HG02571 (cell line): ENCODE measurements at regions not wholly inside any gene's neighbourhood (a gene's known extent, or its start where the extent isn't known, plus 50 kb on each side); places are given as distances from the start of the nearest gene placed in this dataset.

Experiments
- ATAC-seq: cut with Tn5 transposase; IDR thresholded peaks from one replicate; pipeline ENCODE4 v1.9.1; 2021; ENCODE audit warnings: mild to moderate bottlenecking, moderate library complexity; ENCODE audit not compliant: unreplicated experiment

DNA sequence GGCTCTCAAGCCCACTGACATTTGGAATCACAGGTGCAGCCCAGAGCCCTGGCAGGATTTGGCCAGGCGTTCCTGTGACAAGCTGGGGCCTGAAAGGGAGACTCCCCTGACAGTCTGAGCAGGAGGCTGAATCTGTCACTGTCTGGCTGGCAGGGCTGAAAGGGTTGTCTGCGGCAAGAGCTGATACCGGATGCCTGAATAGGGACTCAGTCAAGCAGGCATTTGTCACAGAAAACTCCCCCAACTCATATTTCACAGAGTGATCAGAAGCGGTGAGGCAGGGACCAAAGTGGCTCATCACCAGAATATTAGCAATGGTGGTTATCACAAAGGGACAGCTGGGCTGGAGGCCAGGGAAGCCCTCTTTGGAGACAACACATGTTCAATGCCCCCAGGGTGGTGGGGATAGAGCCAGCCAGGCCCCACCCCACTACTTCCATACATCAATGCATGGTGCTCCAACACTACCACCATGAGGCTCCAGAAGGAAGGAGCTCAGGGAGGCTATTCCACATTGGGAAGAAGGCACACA lies 295.5 kb downstream of the DTWD2 start:
- no peak for ATAC-seq

DNA sequence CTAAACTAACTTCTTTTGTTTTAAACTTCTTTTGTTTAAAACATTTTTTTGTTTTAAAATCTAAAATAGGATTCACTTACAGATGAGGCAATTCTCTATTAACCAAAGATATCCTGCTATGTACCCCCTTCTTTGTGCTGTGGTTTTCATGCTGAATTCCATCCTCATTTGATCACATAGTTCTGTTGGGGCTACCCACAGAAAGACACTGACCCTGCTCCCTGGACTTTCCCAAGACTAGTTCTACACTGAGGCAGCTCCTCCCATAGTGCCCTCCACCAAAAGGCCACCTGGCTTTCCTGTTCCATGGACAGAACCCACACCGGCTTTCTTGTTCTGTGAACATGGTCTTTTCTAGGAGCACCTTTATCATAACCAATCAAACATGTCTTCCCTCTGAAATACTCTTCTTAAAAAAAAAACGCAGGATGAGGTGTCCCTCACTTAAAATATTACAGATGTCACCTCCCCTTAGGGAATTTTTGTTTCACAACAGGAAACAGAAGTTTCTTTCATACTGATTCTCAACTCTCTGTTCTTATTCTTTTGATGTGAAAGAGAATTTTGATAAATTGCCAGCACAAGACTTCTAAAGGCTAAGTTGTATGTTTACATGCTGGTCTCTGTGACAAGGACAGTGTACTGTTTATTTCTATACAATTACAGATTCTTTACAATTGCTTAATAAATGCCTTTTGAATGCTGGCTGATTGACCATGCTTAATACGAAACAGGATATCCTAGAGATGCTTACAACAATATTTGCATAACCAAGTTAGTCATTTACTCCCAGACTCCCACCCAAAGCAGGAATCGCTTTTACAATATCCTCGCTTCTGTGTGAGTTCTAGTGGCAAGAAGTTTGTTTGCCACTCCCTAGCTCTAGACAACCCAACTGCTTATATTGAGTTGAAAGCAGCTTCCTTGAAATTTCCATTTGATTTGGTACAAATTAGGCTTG lies 300.4 kb downstream of the DTWD2 start:
- ATAC-seq: no peak

DNA sequence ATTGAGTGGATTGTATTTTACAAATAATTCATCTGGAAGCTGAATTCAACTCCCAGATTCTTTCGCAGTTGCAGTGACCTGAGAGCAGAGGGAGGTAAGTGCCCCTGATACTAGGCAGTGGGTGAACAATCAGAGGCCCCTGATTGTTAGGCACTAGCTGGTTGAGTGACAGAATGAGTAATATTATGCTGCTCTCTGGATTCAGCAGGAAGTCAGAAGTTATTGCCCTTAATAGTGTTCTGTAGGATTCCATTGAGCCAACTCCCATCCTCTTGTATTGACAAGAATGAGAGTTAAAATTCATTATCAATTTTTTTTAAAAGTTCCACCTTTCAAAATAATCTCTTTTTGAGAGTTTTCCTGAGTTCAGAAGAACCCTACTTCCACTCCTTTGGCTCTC lies 301.2 kb downstream of the DTWD2 start:
- ATAC-seq: no peak

DNA sequence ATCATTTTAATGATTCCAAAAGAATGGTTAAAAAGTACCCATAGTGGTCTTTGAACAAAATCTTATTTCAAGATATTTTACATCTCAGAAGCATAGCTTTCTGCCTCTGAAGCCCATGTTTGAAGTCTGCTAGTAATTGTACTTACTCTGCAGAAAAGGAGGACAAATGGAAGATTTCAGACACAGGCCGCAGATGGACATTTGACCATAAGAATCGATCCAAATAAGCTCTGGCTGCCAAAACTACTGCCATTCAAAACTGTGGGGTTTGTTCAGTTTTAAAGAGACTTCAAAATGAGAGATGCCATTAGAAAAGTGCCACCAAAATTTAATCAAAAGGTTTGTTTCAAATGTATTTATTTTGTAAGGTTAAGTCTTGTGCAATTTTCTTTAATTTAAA lies 306.7 kb downstream of the DTWD2 start:
- no peak for ATAC-seq

DNA sequence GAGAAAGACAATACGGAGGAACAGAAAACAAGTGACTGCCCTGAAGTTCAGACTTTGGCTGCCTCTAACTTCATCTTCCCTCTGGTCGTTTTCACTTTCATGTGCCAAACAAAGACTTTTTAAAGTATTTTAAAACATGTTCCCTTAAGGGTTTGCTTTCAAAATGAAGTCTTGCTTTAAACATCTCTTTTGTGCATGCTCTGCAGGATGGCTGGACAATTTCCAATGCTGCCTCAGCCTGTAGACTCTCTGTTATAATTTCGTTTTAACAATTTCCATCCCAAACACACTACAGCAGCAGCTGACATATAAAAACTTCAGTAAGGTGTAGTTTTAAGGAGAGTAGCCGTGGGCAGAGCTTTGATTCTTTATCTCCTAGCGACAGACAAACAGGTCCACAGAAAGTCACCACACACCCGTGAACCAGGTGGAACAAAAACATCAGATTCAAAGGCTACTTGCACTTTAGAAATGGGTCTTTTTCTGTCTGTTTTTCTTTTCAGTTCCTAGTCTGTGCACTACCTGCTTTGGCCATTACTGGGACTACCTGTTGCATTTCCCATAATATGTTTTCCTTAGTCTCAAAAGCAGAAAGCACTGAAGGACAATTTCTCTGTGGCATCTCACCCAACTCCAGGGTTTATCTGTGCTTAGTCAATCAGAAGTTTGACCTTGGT lies 308.9 kb downstream of the DTWD2 start:
- no peak for ATAC-seq

DNA sequence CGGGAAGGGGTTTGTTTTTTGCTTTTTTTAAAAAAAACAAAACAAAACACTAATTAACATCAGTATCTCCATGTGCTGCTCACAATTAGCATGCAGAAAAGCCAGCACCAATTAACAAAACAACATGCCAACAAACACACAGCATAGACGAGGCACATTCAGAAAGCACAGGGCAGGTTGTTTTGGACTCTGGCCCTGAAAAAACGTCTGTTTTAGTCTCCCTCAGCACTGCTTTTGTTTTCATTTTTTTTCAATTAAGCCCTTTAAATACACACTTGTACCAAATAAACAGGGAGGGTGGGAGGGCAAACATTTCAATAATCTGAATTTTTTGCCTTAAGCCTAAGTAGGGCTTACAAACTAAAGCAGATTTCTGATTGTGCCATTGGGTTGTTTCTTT lies 309.6 kb downstream of the DTWD2 start:
- no peak for ATAC-seq

DNA sequence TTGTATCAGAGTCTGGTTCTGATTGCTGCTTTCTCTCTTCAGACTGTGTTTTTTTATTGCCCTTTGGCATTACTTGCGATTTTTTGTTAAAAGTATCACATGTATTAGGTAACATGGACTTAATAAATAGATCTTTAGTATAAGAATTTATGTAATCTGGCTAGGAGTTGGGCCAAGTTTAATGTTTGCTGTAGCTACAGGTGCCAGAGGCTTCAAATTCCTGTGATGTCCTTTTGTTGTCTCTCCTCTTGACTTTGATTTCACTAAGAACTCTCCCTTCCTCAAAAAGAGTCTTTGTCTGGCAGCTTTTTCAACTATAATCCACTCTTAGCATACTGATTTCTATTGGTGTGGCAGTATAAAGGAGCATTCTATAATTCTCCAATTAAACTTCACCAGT lies 313.1 kb downstream of the DTWD2 start:
- ATAC-seq: no peak

DNA sequence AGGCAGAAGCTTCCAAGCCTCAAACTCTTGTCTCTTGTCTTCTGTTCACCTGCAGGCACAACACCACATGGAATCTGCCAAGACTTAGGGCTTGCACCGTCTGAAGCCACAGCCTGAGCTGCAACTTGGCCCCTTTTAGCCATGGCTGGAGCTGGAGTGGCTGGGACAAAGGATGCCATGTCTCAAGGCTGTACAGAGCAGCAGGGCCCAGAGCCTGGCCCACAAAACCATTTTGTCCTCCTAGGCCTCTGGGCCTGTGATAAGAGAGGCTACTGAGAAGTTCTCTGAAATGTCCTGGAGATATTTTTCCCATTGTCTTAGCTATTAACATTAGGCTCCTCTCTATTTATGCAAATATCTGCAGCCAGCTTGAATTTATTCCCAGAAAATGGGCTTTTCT lies 330.8 kb downstream of the DTWD2 start:
- ATAC-seq: no peak

DNA sequence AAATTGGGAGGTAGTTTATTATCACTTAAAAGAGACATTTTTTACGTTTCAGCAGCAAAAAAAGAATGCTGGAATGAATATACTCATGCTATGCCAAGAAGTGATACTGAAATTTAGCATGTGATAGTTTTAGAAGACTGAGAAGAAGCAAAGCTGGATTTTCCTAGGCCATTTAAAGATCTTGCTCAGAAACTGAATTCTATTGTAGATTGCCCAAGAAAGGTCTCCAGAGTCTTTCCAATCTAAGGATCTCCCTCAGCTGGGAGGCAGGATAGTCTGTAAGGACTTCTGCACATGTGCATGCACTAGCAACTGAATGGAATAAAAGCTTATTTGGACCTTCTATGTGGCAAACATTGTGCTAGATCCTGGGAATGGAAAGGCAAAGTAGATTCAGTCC lies 334.5 kb downstream of the DTWD2 start:
- no peak for ATAC-seq

DNA sequence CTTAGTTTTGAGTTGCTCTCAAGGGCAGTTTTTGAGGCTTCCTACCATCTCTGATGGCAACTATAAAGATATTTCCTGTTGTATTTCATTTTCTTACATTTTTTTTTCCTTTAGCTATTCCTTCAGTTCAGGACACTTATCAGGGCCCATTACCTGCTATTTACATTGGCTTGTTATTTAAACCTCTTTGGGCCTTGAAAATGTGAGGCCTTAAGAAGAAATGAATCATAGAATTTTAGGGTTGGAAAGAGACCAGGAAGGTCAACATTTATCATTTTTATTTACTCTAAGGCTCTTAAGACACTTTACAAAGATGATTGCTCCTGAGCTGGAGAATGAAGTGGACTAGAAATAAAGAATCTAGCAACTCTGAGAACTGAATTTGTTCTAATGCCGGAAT lies 335.2 kb downstream of the DTWD2 start:
- ATAC-seq: no peak

DNA sequence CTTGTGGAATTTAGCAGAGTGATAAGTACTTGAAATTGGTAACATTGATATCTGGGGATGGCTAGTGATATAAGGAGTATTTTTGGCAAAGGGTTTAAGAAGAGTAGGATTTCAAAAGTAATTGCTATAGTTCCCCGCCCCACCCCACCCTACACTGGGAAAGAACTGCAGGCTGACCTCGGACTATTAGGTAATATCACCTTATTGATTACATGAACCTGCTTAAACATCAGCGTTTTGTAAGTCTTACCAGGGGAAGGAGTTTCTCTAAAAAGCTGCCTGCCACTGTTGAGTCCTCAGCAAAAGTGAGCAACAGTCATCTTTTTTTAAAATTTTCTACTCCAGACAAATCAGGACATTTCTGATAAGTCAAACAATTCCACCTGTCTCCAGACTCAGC lies 337.3 kb downstream of the DTWD2 start:
- no peak for ATAC-seq

DNA sequence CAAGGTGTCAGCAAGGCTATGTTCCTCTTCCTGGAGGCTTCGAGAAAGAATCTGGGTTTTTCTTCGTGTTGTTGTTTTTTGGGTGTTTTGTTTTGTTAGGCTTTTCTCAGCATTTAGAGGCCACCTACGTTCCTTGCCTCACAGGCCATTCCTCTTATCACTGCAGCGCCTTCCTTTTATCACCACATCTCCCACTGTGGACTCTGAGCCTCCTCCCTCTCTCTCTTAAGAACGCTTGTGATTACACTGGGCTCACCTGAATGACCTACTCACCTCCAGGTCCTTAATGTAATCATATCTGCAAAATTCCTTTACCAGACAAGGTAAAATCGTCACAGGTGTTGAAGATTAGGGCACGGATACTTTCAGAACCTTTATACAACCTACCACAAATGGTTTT lies 340.8 kb downstream of the DTWD2 start:
- ATAC-seq: no peak

DNA sequence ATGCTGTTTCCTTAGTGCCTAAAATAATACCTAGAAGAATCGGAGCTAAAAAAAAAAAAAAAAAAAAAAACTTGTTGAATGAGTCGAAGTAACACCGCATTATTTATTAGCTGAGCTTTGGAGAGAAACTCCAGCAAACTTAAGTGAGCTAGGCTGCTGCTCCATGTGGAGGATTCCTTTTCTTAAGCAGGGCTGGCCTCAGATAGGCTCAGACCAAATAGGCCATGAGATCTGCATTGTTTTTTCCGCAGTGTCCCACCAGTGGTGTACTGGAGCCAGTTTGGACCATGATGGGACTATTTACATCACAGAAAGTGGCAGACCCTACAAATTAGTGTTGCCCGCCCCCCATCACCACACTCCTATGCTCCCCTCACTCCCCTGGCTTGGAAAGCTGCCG lies 341.4 kb downstream of the DTWD2 start:
- ATAC-seq: no peak

DNA sequence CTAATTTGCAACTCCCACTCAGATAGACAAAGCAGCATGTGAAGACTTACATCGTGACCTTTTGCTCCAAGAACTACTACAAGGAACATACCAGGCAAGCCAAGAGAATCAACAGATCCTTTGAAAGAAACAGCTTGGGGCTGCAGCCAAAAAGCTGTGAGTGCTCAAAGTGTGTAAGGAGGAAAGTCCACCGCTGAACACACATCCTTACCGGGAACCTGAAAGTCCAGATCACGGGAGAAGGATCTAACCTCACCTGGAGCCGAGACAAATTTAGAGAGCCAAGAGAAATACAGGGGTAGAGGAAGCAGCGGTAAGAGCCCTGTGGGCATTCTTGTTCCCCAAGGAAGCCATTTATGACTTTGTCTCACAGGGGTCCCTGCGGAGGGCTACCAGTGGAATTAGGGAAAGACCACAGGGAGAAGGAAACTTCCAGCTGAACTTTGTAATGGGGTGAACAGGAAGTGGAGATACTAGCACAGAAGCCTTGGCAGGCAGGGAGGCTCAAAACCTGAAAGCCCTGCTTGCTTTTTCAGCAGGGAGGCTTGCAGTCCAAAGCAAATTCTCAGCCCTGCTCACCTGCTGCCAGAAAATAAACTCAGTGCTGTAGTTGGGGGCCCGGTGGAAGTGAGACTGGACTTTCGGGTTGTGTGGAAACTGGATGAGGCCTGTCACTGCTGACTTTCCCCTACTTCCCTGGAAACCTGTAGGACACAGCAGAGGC lies 350.2 kb downstream of the DTWD2 start:
- no peak for ATAC-seq

DNA sequence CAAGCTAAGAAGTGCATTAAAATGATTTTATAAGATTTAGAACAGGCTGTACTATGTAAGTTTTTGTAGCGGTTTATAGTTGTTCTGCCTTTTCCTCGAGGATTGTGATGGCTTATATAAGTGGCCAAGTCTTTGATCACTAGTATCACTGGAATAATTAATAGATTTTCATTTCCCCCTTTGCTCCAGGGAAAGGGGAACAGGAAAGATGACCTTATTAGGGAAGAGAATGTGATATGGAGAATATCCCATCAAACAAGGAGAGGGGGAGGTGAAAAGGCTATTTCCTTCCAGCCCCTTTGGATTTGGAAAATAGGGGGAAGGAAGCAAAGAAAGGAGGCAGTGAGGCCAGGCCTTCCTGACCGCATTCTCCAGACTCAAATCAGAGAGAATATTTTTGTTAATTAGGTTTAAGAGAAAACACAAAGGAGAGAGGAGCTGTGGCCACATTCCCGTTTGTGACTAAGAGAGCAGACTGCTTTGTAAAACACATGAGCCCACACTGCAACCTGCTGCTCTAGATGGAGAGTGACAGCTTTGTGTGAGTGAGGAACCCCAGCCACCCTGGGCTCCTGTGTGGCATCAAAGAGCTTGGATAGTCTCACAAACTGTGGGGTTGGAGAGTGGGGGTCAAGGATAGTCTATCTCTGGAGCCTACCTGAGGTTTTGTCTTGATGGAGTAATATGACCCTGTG lies 359.5 kb downstream of the DTWD2 start:
- ATAC-seq: no peak

DNA sequence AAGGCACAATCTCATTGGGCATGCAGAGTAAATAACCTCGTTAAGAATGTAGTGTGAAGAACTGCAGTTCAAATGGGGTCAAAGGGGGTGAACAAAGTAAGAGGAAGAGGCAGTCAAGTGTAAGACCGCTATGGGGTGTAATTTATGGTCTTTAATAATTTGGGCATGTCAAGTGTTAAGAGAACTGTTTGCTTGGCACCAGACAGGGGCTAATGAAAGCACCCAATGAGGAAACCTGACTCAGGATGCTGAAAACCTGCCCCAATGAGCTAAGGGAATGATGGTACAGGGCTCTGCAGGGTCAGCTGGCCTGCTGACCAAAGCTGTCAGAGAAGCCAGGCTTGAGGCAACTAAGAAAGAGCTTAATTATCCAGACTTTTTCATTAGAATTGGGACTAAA lies 368.1 kb downstream of the DTWD2 start:
- ATAC-seq: no peak

DNA sequence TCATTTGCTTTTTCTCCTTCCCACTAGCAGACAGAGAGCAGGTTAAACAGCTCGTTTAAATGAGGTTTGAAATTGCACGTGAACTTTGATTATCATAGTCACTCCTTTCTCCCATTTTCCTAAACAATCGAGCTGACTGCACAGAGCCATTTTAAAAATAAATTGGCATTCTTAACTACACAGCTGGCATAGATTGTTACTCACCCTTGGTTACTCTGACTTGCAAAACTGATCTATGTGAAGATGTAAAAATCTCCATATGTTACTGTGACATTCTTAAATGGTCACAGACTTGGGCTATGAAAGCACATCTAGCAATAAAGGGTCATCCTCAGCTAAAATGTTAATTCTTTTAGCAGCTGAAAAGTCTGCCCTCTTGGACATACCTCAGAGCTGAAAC lies 368.5 kb downstream of the DTWD2 start:
- ATAC-seq: no peak

DNA sequence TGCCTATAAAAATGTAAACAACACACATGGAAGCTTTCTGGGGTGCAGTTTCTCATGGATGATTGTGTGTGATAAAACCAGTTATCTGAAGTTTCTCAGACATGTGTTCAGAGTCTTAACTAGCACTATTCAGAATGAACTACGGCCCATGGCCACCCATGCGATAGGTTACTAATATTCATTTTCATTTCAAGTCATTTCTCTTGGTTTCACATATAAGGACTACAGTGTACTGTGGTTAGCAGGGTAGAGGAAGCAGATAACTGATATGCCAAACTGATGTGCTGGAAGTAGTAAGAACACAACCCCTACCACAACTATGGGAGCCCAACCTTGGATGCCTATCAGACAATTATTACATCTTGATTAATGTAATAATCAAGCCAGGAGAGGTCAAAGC lies 372.1 kb downstream of the DTWD2 start:
- peak; percentile 56 for ATAC-seq

DNA sequence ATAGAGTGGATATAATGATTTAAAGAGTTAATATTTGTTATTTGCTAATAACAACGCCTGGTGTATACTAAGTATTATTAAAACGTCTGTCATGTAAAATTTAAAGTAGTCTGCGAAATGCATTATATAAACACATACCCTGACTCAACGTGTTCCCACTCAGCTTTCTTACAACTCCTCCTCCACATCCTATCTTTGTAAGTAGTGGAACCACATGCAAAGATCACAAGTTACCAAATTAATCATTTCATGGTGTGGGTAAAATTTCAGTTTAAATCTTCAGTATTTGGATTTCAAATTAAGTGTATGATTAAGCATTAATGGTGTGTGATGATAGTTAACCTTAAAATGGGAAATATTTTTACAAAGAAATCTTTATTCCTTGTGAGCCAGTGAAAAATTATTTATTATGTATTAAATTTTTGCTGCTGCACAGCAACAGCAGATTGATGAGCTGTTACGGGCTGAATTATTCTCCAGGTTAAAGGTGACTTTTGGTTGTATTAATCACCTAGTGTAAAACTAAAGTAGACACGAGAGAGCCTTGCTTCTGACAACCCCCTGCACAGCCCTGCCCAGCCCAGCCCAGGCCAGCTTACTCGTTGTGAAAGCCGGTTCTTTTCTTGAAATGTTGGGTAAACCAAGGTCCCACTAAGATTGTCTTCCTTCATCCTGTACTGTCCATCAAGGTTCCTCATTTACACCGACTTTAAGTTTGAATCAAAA lies 373.5 kb downstream of the DTWD2 start:
- no peak for ATAC-seq

DNA sequence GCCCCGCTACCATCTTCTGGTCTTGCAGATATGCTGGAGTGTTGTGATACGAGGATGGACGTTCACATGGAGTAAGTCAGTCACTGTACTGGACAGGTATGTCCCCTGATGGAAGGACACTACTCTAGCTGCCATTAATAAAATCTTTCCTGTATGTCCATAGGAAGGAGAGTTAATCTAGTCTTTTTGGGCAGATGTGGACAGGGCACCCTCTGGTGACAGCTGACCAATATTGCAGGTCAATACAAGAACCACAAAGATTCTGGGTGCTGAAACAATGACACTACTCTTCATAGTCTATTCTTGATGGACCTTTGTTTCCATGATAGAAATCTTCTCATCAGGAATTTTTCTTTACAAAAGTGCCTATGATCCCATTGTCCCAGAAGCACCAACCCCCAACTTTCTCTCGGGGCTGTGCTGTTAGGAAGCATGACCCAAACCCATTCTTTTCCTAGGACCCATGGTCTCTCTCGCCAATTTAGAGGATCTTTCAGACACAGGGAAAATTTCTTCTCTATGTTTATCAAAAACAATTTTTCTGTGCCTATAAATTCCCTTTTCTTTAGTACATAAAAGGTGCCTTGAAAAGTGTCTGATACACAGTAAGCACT lies 376.9 kb downstream of the DTWD2 start:
- no peak for ATAC-seq
